WTC11 (cell line): ENCODE measurements at regions not wholly inside any gene's neighbourhood (a gene's known extent, or its start where the extent isn't known, plus 50 kb on each side); places are given as distances from the start of the nearest gene placed in this dataset.

Experiments
- ATAC-seq: fragments of 200-7000 bp; cut with Tn5 transposase; 2 replicates; pipeline ENCODE4 v1.10.0; 2021; ENCODE audit warnings: mild to moderate bottlenecking, moderate library complexity
- CTCF ChIA-PET: fragments of 300-600 bp; sonication (Branson Sonifier 250); formaldehyde crosslinking; loops from one replicate; lab custom pipeline; 2021; ENCODE audit warnings: antibody characterized with exemption; lab: Charles Lee
- POLR2A ChIA-PET: fragments of 350-600 bp; sonication (Branson Sonifier 250); formaldehyde crosslinking; loops from one replicate; lab custom pipeline; 2021; ENCODE audit warnings: antibody characterized with exemption; lab: Charles Lee
- DNase-seq: peaks from one replicate; pipeline ENCODE4 v3.0.0; 2021; ENCODE audit warnings: low spot score
- H3K27ac Mint-ChIP-seq: 2 replicates; pipeline ENCODE4 v1.8.0; 2021; ENCODE audit warnings: mixed read lengths
- H3K27me3 Mint-ChIP-seq: 2 replicates; pipeline ENCODE4 v1.8.0; 2021; ENCODE audit warnings: low read depth, mild to moderate bottlenecking, moderate library complexity, mixed read lengths
- H3K36me3 Mint-ChIP-seq: 2 replicates; pipeline ENCODE4 v1.8.0; 2021; ENCODE audit warnings: mixed read lengths
- H3K4me1 Mint-ChIP-seq: 2 replicates; pipeline ENCODE4 v1.8.0; 2022; ENCODE audit warnings: mixed read lengths
- H3K4me3 Mint-ChIP-seq: 2 replicates; pipeline ENCODE4 v1.8.0; 2021; ENCODE audit warnings: mild to moderate bottlenecking, moderate library complexity, mixed read lengths
- H3K9me3 Mint-ChIP-seq: 2 replicates; pipeline ENCODE4 v1.8.0; 2021; ENCODE audit warnings: mixed read lengths
- AR ChIP-seq: fragments of 250-450 bp; sonication (Bioruptor Pico); IDR thresholded peaks from 2 replicates; pipeline ENCODE4 v1.9.0; 2021; ENCODE audit warnings: mild to moderate bottlenecking
- ARID4B ChIP-seq: sonication (generic); formaldehyde crosslinking; IDR thresholded peaks from 2 replicates; pipeline ENCODE4 v1.8.0; 2023; ENCODE audit warnings: missing genetic modification reagents, mild to moderate bottlenecking, borderline replicate concordance
- ATF2 ChIP-seq: sonication (generic); formaldehyde crosslinking; IDR thresholded peaks from 2 replicates; pipeline ENCODE4 v1.8.1; 2022; ENCODE audit warnings: low read depth, missing genetic modification reagents, borderline replicate concordance
- CBFB ChIP-seq: sonication (generic); formaldehyde crosslinking; IDR thresholded peaks from 2 replicates; pipeline ENCODE4 v1.8.1; 2022; ENCODE audit warnings: mild to moderate bottlenecking, low read depth, missing genetic modification reagents
- CREB1 ChIP-seq: sonication (generic); formaldehyde crosslinking; IDR thresholded peaks from 2 replicates; pipeline ENCODE4 v1.8.0; 2023; ENCODE audit warnings: mild to moderate bottlenecking, missing genetic modification reagents
- ELF4 ChIP-seq: sonication (generic); formaldehyde crosslinking; IDR thresholded peaks from 2 replicates; pipeline ENCODE4 v1.8.1; 2022; ENCODE audit warnings: low read depth, mild to moderate bottlenecking, moderate library complexity, missing genetic modification reagents
- ETV6 ChIP-seq: sonication (generic); formaldehyde crosslinking; IDR thresholded peaks from 2 replicates; pipeline ENCODE4 v1.8.1; 2022; ENCODE audit warnings: mild to moderate bottlenecking, missing genetic modification reagents
- FOXP1 ChIP-seq: sonication (generic); formaldehyde crosslinking; IDR thresholded peaks from 2 replicates; pipeline ENCODE4 v1.8.0; 2022; ENCODE audit warnings: missing genetic modification reagents, mild to moderate bottlenecking, moderate library complexity, borderline replicate concordance
- GRHL2 ChIP-seq: fragments of 250-450 bp; sonication (Bioruptor Pico); IDR thresholded peaks from 2 replicates; pipeline ENCODE4 v1.8.0; 2022; ENCODE audit warnings: mild to moderate bottlenecking, moderate library complexity; ENCODE audit not compliant: insufficient replicate concordance, severe bottlenecking
- GTF2I ChIP-seq: fragments of 250-450 bp; sonication (Bioruptor Pico); conservative IDR thresholded peaks from 2 replicates; pipeline ENCODE4 v1.4.0; 2021; ENCODE audit warnings: mild to moderate bottlenecking
- JAZF1 ChIP-seq: fragments of 250-450 bp; sonication (Bioruptor Pico); IDR thresholded peaks from 2 replicates; pipeline ENCODE4 v1.9.0; 2021; ENCODE audit warnings: moderate library complexity, mild to moderate bottlenecking, inconsistent platforms
- NFATC4 ChIP-seq: fragments of 250-450 bp; sonication (Bioruptor Pico); IDR thresholded peaks from 2 replicates; pipeline ENCODE4 v1.9.0; 2021; ENCODE audit warnings: mild to moderate bottlenecking
- RORB ChIP-seq: fragments of 250-450 bp; sonication (Bioruptor Pico); IDR thresholded peaks from 2 replicates; pipeline ENCODE4 v1.9.0; 2021; ENCODE audit warnings: mild to moderate bottlenecking
- STAT6 ChIP-seq: sonication (generic); formaldehyde crosslinking; conservative IDR thresholded peaks from 2 replicates; pipeline ENCODE4 v1.8.1; 2023; ENCODE audit warnings: mild to moderate bottlenecking, low read depth, missing genetic modification reagents, moderate library complexity
- ZNF138 ChIP-seq: sonication (generic); formaldehyde crosslinking; conservative IDR thresholded peaks from 2 replicates; pipeline ENCODE4 v1.8.1; 2022; ENCODE audit warnings: mild to moderate bottlenecking, moderate library complexity, missing genetic modification reagents
- ZNF317 ChIP-seq: sonication (generic); formaldehyde crosslinking; IDR thresholded peaks from 2 replicates; pipeline ENCODE4 v1.8.1; 2023; ENCODE audit warnings: low read depth, mild to moderate bottlenecking, moderate library complexity, missing genetic modification reagents, borderline replicate concordance
- ZNF396 ChIP-seq: fragments of 250-450 bp; sonication (Bioruptor Pico); IDR thresholded peaks from 2 replicates; pipeline ENCODE4 v1.8.0; 2021; ENCODE audit warnings: mild to moderate bottlenecking, moderate library complexity, borderline replicate concordance
- ZNF671 ChIP-seq: fragments of 250-450 bp; sonication (Bioruptor Pico); IDR thresholded peaks from 2 replicates; pipeline ENCODE4 v1.8.0; 2021; ENCODE audit warnings: mild to moderate bottlenecking
- ZSCAN18 ChIP-seq: fragments of 250-450 bp; sonication (Bioruptor Pico); IDR thresholded peaks from 2 replicates; pipeline ENCODE4 v2.1.2; 2022; ENCODE audit warnings: mild to moderate bottlenecking, moderate library complexity

GRCh38 chr16:85395207-85395912, 217.8 kb upstream of the GSE1 start:
- Mint-ChIP-seq H3K27ac (no peak overlapping the region), H3K4me3 (no peak overlapping the region), H3K36me3 (no peaks in the 10 kb centered on the region), H3K4me1 (peaks cover 43% of the 10 kb centered on the region), H3K27me3 (no peaks in the 10 kb centered on the region), H3K9me3 (peaks cover 7% of the 10 kb centered on the region; the same call in 1 of the 2 replicates)
- DNase-seq = peak; percentile 11
- TF ChIP-seq FOXP1 (CRISPR knock-in tag) = no peak
- no peak for TF ChIP-seq NFATC4
- no peak for TF ChIP-seq ELF4 (CRISPR knock-in tag)
- no peak for TF ChIP-seq CREB1
- TF ChIP-seq ZNF317 = no peak
- no peak for TF ChIP-seq STAT6 (CRISPR knock-in tag)
- TF ChIP-seq JAZF1 (CRISPR knock-in tag) = no peak
- no peak for TF ChIP-seq AR (CRISPR knock-in tag)
- no peak for TF ChIP-seq ZNF138
- no peak for TF ChIP-seq ETV6 (CRISPR knock-in tag)
- no peak for TF ChIP-seq ZNF396
- TF ChIP-seq CBFB (CRISPR knock-in tag) = no peak
- no peak for TF ChIP-seq ZNF671 (CRISPR knock-in tag)
- ChIA-PET CTCF (interaction anchor here (0.8 to 14.8 kb wide), 17 partner anchors 9 to 322 kb away, joined by 3 to 229 read pairs (median 4); no protein-coding TSS in a partner anchor), POLR2A (interaction anchor here (0.7 to 1.3 kb wide), 2 partner anchors 27 to 40 kb away, joined by 3 to 4 read pairs; no protein-coding TSS in a partner anchor)
- ATAC-seq = no peak

GRCh38 chr16:85395913-85396878, 216.9 kb upstream of the GSE1 start:
- ATAC-seq = peak; percentile 54
- peak overlapping the region; percentile 93 for H3K27ac Mint-ChIP-seq
- peaks cover 4% of the 10 kb centered on the region; the same call in 1 of the 2 replicates for H3K9me3 Mint-ChIP-seq
- no peak overlapping the region for H3K4me3 Mint-ChIP-seq
- POLR2A ChIA-PET = interaction anchor here (1.3 kb wide), 1 partner anchor 26 kb away, joined by 4 read pairs; no protein-coding TSS in a partner anchor
- H3K4me1 Mint-ChIP-seq = peaks cover 43% of the 10 kb centered on the region
- no peaks in the 10 kb centered on the region for H3K36me3 Mint-ChIP-seq
- CTCF ChIA-PET = interaction anchor here (0.8 to 14.8 kb wide), 15 partner anchors 10 to 321 kb away, joined by 3 to 229 read pairs (median 4); no protein-coding TSS in a partner anchor
- H3K27me3 Mint-ChIP-seq = no peaks in the 10 kb centered on the region
- DNase-seq = peak; percentile 31
- TF ChIP-seq RORB (no peak), NFATC4 (no peak), ATF2 (CRISPR knock-in tag) (no peak), GRHL2 (CRISPR knock-in tag) (no peak), CREB1 (no peak), ZSCAN18 (no peak), GTF2I (no peak), ARID4B (CRISPR knock-in tag) (no peak)
